HepG2 (cell line): ENCODE measurements at regions not wholly inside any gene's neighbourhood (a gene's known extent, or its start where the extent isn't known, plus 50 kb on each side); places are given as distances from the start of the nearest gene placed in this dataset.

Experiments used
- ATAC-seq: fragments of 200-7000 bp; cut with Tn5 transposase; 3 replicates; pipeline ENCODE4 v1.9.1; 2020; ENCODE audit warnings: mild to moderate bottlenecking, moderate library complexity
- BruUV-seq: library from RNA; stranded (reverse); fragments of 400-500 nt; replicated peaks from 2 replicates; lab custom pipeline; 2021; lab: Mats Ljungman, UMichigan
- CTCF ChIA-PET: fragments of 300-600 bp; formaldehyde crosslinking; extraction: SDS; loops from one replicate; lab custom pipeline; 2021; ENCODE audit warnings: low total read pairs, inconsistent platforms, low intra/inter-chr PET ratio; lab: Yijun Ruan, JAX
- POLR2A ChIA-PET: fragments of 350-600 bp; sonication (Branson Sonifier 250); formaldehyde crosslinking; loops from one replicate; lab custom pipeline; 2020; ENCODE audit warnings: antibody characterized with exemption, inconsistent platforms; lab: Yijun Ruan, JAX
- DNase-seq: peaks from one replicate; pipeline ENCODE4 v3.0.0-alpha.2; 2015; ENCODE audit warnings: low spot score
- FAIRE-seq: peaks from 3 replicates; lab custom pipeline; 2011; peaks lifted over from hg19 to GRCh38; lab: Jason Lieb, UNC
- H2AFZ ChIP-seq: one replicate; pipeline ENCODE4 v1.6.1; 2011; ENCODE audit warnings: low read length, inconsistent platforms
- H3K27ac ChIP-seq: fragments of 300-600 bp; 3 replicates; pipeline ENCODE4 v1.8.0; 2011; ENCODE audit warnings: mixed run types, mild to moderate bottlenecking, mixed read lengths, low read length, inconsistent platforms; ENCODE audit not compliant: insufficient read depth; ENCODE audit errors: extremely low read length
- H3K27me3 ChIP-seq, 2 experiments: fragments of 200-600 bp in 1 of 2; 2 replicates in 1 of 2; 3 replicates in 1 of 2; pipeline versions ENCODE4 v1.6.0 to v1.8.0; 2011; ENCODE audit warnings: low read length in 2 of 2, mild to moderate bottlenecking in 2 of 2, moderate library complexity in 2 of 2, inconsistent platforms in 1 of 2; ENCODE audit not compliant: insufficient read depth in 2 of 2, control insufficient read depth in 1 of 2
- H3K36me3 ChIP-seq, 2 experiments: fragments of 200-600 bp in 1 of 2; replicated peaks in 1 of 2; 2 replicates in 1 of 2; 3 replicates in 1 of 2; pipeline versions ENCODE4 v1.5.1 to v1.8.0; 2011; ENCODE audit warnings: low read length in 2 of 2, inconsistent platforms in 1 of 2; ENCODE audit not compliant: insufficient read depth in 2 of 2, control insufficient read depth in 1 of 2
- H3K4me1 ChIP-seq: 2 replicates; pipeline ENCODE4 v1.5.1; 2012; ENCODE audit warnings: low read length, inconsistent platforms; ENCODE audit not compliant: insufficient read depth
- H3K4me2 ChIP-seq: 2 replicates; pipeline ENCODE4 v1.6.0; 2011; ENCODE audit warnings: low read depth, low read length, inconsistent platforms
- H3K4me3 ChIP-seq, 3 experiments: fragments of 200-600 bp in 1 of 3; sonication (generic), shearing (Covaris generic) in 1 of 3; replicated peaks in 1 of 3; 2 replicates each; pipeline ENCODE4 v1.5.1; 2011 to 2016; ENCODE audit warnings: low read length in 3 of 3, inconsistent platforms in 2 of 3, low read depth in 2 of 3, mild to moderate bottlenecking in 2 of 3, control low read depth in 1 of 3, mixed read lengths in 1 of 3; ENCODE audit not compliant: insufficient read depth in 1 of 3
- H3K79me2 ChIP-seq: one replicate; pipeline ENCODE4 v1.6.1; 2011; ENCODE audit warnings: low read length, inconsistent platforms; ENCODE audit not compliant: insufficient read depth
- H3K9ac ChIP-seq: 2 replicates; pipeline ENCODE4 v1.6.0; 2011; ENCODE audit warnings: mild to moderate bottlenecking, low read depth, low read length, inconsistent platforms; ENCODE audit not compliant: insufficient read depth
- H3K9me3 ChIP-seq: 2 replicates; pipeline ENCODE4 v1.5.1; 2012; ENCODE audit warnings: mild to moderate bottlenecking, low read length
- H4K20me1 ChIP-seq: 2 replicates; pipeline ENCODE4 v1.6.0; 2011; ENCODE audit warnings: inconsistent platforms, mild to moderate bottlenecking, low read length, moderate library complexity; ENCODE audit not compliant: insufficient read depth
- BCL3 ChIP-seq: sonication (generic); formaldehyde crosslinking; IDR thresholded peaks from 2 replicates; pipeline ENCODE4 v1.5.1; 2020; ENCODE audit warnings: mild to moderate bottlenecking, missing genetic modification reagents, moderate library complexity
- EZH2 ChIP-seq: conservative IDR thresholded peaks from 2 replicates; pipeline ENCODE4 v1.6.1; 2012; ENCODE audit warnings: mild to moderate bottlenecking, low read depth, low read length, moderate library complexity
- FOXK1 ChIP-seq: sonication (generic); formaldehyde crosslinking; IDR thresholded peaks from 2 replicates; pipeline ENCODE4 v1.4.0; 2020; ENCODE audit warnings: low read depth, missing genetic modification reagents, borderline replicate concordance
- FOXK2 ChIP-seq: fragments of 450-650 bp; IDR thresholded peaks from 2 replicates; pipeline ENCODE4 v1.6.1; 2016
- PAWR ChIP-seq: sonication (generic); formaldehyde crosslinking; IDR thresholded peaks from 2 replicates; pipeline ENCODE4 v1.4.0; 2020; ENCODE audit warnings: missing genetic modification reagents, mild to moderate bottlenecking, borderline replicate concordance
- POLR2G ChIP-seq: fragments of 200-400 bp; formaldehyde crosslinking; IDR thresholded peaks from 2 replicates; pipeline ENCODE4 v1.6.1; 2018; ENCODE audit warnings: mild to moderate bottlenecking, low read depth, low read length, moderate library complexity
- RARG ChIP-seq: sonication (generic); formaldehyde crosslinking; IDR thresholded peaks from 2 replicates; pipeline ENCODE4 v1.4.0; 2020; ENCODE audit warnings: low read depth, mild to moderate bottlenecking, missing genetic modification reagents
- RFX5 ChIP-seq: IDR thresholded peaks from 2 replicates; pipeline ENCODE4 v1.6.1; 2011; ENCODE audit warnings: low read depth, low read length, improper control_type of control experiment
- SALL2 ChIP-seq: sonication (generic); formaldehyde crosslinking; IDR thresholded peaks from 2 replicates; pipeline ENCODE4 v1.8.1; 2023; ENCODE audit warnings: mild to moderate bottlenecking, missing genetic modification reagents, inconsistent platforms
- ZHX1 ChIP-seq: sonication (generic); formaldehyde crosslinking; IDR thresholded peaks from 2 replicates; pipeline ENCODE4 v1.8.1; 2022; ENCODE audit warnings: low read depth, mild to moderate bottlenecking, missing genetic modification reagents
- ZNF160 ChIP-seq: sonication (generic); formaldehyde crosslinking; IDR thresholded peaks from 2 replicates; pipeline ENCODE4 v1.8.0; 2022; ENCODE audit warnings: mild to moderate bottlenecking, inconsistent platforms, missing genetic modification reagents
- ZNF232 ChIP-seq: sonication (generic); formaldehyde crosslinking; IDR thresholded peaks from 2 replicates; pipeline ENCODE4 v1.4.0; 2020; ENCODE audit warnings: missing genetic modification reagents, borderline replicate concordance
- ZNF576 ChIP-seq: sonication (generic); formaldehyde crosslinking; IDR thresholded peaks from 2 replicates; pipeline ENCODE4 v1.4.0; 2020; ENCODE audit warnings: mild to moderate bottlenecking, missing genetic modification reagents
- ZNF790 ChIP-seq: sonication (generic); formaldehyde crosslinking; IDR thresholded peaks from 2 replicates; pipeline ENCODE4 v1.8.0; 2022; ENCODE audit warnings: missing genetic modification reagents, mild to moderate bottlenecking, borderline replicate concordance
- WGBS: methylation state at CpG from one replicate; pipeline ENCODE4 v1.1.6; 2017; ENCODE audit warnings: low lambda C conversion rate; 5-methylcytosine and 5-hydroxymethylcytosine counted together
- in situ Hi-C: cut with HindIII; loops from 2 replicates; pipeline ENCODE4 v1.10.0; 2017; ENCODE audit warnings: low pct_unique_long_range_greater_than_20kb; ENCODE audit not compliant: extremely low pct_ligation_motif_present
- intact Hi-C: fragments of 100-400 bp; cut with micrococcal nuclease; formaldehyde crosslinking; loops from one replicate; pipeline ENCODE4 v1.10.0; 2022; ENCODE audit not compliant: unreplicated experiment

GRCh38 chr4:34861666-34862065 lies 1382.6 kb downstream of the ARAP2 start:
- H4K20me1 ChIP-seq: no peaks in the 10 kb centered on the region
- no peak overlapping the region for H3K9ac ChIP-seq
- H2AFZ ChIP-seq: no peak overlapping the region
- no TSS peak for BruUV-seq
- TF ChIP-seq ZNF232: no peak
- no peak for TF ChIP-seq SALL2 (CRISPR knock-in tag)
- TF ChIP-seq ZNF160 (CRISPR knock-in tag): no peak
- no peak for TF ChIP-seq FOXK1 (CRISPR knock-in tag)
- no peak for TF ChIP-seq POLR2G
- no peak for TF ChIP-seq RFX5
- TF ChIP-seq FOXK2: no peak
- TF ChIP-seq BCL3 (CRISPR knock-in tag): no peak
- no peak for TF ChIP-seq RARG (CRISPR knock-in tag)
- no peak for TF ChIP-seq EZH2
- TF ChIP-seq ZNF576 (CRISPR knock-in tag): no peak
- no peak for TF ChIP-seq PAWR (CRISPR knock-in tag)
- TF ChIP-seq ZHX1: no peak
- TF ChIP-seq ZNF790 (CRISPR knock-in tag): no peak
- no peaks in the 10 kb centered on the region for H3K4me1 ChIP-seq
- no peaks in the 10 kb centered on the region for H3K36me3 ChIP-seq
- 2% methylated on average over 4 of the region's 4 CpGs for WGBS
- H3K4me3 ChIP-seq: no peak overlapping the region
- H3K4me2 ChIP-seq: no peak overlapping the region
- CTCF ChIA-PET: no interaction called here
- POLR2A ChIA-PET: no interaction called here
- ATAC-seq (no peak), FAIRE-seq (no peak), DNase-seq (no peak)
- H3K27ac ChIP-seq: no peak overlapping the region
- intact Hi-C loops: no loop called here
- in situ Hi-C loops: no loop called here
- H3K27me3 ChIP-seq: no peaks in the 10 kb centered on the region
- no peaks in the 10 kb centered on the region for H3K9me3 ChIP-seq
- H3K79me2 ChIP-seq: no peaks in the 10 kb centered on the region
